ENCODE measurements at regions not wholly inside any gene's neighbourhood (a gene's known extent, or its start where the extent isn't known, plus 50 kb on each side); places are given as distances from the start of the nearest gene placed in this dataset.

DNA sequence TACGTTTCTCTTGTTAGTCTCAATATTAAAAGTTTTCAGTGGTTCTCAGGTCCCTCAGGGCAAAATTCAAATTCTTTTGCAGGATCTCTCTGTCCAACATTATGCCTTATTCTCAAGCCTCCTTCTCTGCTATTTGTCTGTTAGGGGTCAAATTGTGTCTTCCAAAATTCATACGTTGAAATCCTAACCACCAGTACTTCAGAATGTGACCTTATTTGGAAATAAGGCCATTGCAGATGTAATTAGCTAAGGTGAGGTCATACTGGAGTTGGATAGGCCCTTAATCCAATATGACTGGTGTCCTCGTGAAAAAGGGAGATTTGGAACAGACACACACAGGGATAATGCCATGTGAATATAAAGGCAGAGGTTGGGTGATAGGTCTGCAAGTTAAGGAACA, 64.1 kb upstream of the ADGRF1 start:
- Histone ChIP-seq H3K4me2 (ENCODE audit: low read depth, low read length, poor library complexity, severe bottlenecking) (no peak overlapping the region), H4K20me1 (ENCODE audit: low read depth, low read length) (no peaks in the 10 kb centered on the region), H3F3A (ENCODE audit: insufficient read depth) (no peaks in the 10 kb centered on the region), H3K4me3 (ENCODE audit: insufficient read depth, low read length, poor library complexity, severe bottlenecking) (no peak overlapping the region), H3K79me2 (ENCODE audit: insufficient read depth, low read length) (no peaks in the 10 kb centered on the region), H3K27ac (ENCODE audit: low read depth, low read length) (no peak overlapping the region), H3K9ac (ENCODE audit: low read length) (no peak overlapping the region), H3K9me3 (ENCODE audit: insufficient read depth, low read length) (no peaks in the 10 kb centered on the region), H3K36me3 (ENCODE audit: low read length) (no peaks in the 10 kb centered on the region), H3K9me2 (replicated peaks; ENCODE audit: insufficient read depth, low read length) (no peaks in the 10 kb centered on the region), H3K27me3 (ENCODE audit: low read length) (no peaks in the 10 kb centered on the region), H2AFZ (ENCODE audit: low read depth, low read length, severe bottlenecking) (no peak overlapping the region)
- no peak for TF ChIP-seq EZH2phosphoT487 (conservative IDR thresholded peaks at IDR 0.05; ENCODE audit: low read length)
- TF ChIP-seq, protein P1, sequence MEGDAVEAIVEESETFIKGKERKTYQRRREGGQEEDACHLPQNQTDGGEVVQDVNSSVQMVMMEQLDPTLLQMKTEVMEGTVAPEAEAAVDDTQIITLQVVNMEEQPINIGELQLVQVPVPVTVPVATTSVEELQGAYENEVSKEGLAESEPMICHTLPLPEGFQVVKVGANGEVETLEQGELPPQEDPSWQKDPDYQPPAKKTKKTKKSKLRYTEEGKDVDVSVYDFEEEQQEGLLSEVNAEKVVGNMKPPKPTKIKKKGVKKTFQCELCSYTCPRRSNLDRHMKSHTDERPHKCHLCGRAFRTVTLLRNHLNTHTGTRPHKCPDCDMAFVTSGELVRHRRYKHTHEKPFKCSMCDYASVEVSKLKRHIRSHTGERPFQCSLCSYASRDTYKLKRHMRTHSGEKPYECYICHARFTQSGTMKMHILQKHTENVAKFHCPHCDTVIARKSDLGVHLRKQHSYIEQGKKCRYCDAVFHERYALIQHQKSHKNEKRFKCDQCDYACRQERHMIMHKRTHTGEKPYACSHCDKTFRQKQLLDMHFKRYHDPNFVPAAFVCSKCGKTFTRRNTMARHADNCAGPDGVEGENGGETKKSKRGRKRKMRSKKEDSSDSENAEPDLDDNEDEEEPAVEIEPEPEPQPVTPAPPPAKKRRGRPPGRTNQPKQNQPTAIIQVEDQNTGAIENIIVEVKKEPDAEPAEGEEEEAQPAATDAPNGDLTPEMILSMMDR (IDR thresholded peaks at IDR 0.05; ENCODE audit: insufficient read depth, low read length, poor library complexity, severe bottlenecking), result no peak

GRCh38 chr6:47105469-47106178, 63.5 kb upstream of the ADGRF1 start:
- H3K79me2 ChIP-seq (ENCODE audit: insufficient read depth, low read length), result no peaks in the 10 kb centered on the region
- H3K4me2 ChIP-seq (ENCODE audit: low read depth, low read length, poor library complexity, severe bottlenecking), result no peak overlapping the region

GRCh38 chr6:47103931-47104330, 61.8 kb upstream of the ADGRF1 start:
- no peaks in the 10 kb centered on the region for H3K9me3 ChIP-seq (ENCODE audit: insufficient read depth, low read length)
- H3K9me2 ChIP-seq (replicated peaks; ENCODE audit: insufficient read depth, low read length), result no peaks in the 10 kb centered on the region
- no peak overlapping the region for H3K4me2 ChIP-seq (ENCODE audit: low read depth, low read length, poor library complexity, severe bottlenecking)
- no peak overlapping the region for H3K4me3 ChIP-seq (ENCODE audit: insufficient read depth, low read length, poor library complexity, severe bottlenecking)
- H3K27me3 ChIP-seq (ENCODE audit: low read length), result no peaks in the 10 kb centered on the region
- no peak overlapping the region for H3K27ac ChIP-seq (ENCODE audit: low read depth, low read length)
- H2AFZ ChIP-seq (ENCODE audit: low read depth, low read length, severe bottlenecking), result no peak overlapping the region
- H4K20me1 ChIP-seq (ENCODE audit: low read depth, low read length), result no peaks in the 10 kb centered on the region
- no peaks in the 10 kb centered on the region for H3K79me2 ChIP-seq (ENCODE audit: insufficient read depth, low read length)
- H3K9ac ChIP-seq (ENCODE audit: low read length), result no peak overlapping the region
- H3K36me3 ChIP-seq (ENCODE audit: low read length), result no peaks in the 10 kb centered on the region
- H3F3A ChIP-seq (ENCODE audit: insufficient read depth), result no peaks in the 10 kb centered on the region
- TF ChIP-seq EZH2phosphoT487 (conservative IDR thresholded peaks at IDR 0.05; ENCODE audit: low read length), result no peak
- TF ChIP-seq, protein P1 (IDR thresholded peaks at IDR 0.05; ENCODE audit: insufficient read depth, low read length, poor library complexity, severe bottlenecking), result no peak

More at GRCh38 chr6:47105469-47106178, 63.5 kb upstream of the ADGRF1 start:
- no peaks in the 10 kb centered on the region for H4K20me1 ChIP-seq (ENCODE audit: low read depth, low read length)
- H2AFZ ChIP-seq (ENCODE audit: low read depth, low read length, severe bottlenecking), result no peak overlapping the region
- H3K36me3 ChIP-seq (ENCODE audit: low read length), result no peaks in the 10 kb centered on the region
- H3F3A ChIP-seq (ENCODE audit: insufficient read depth), result no peaks in the 10 kb centered on the region
- no peaks in the 10 kb centered on the region for H3K9me3 ChIP-seq (ENCODE audit: insufficient read depth, low read length)
- no peak overlapping the region for H3K27ac ChIP-seq (ENCODE audit: low read depth, low read length)
- TF ChIP-seq EZH2phosphoT487 (conservative IDR thresholded peaks at IDR 0.05; ENCODE audit: low read length), result no peak
- TF ChIP-seq, protein P1 (IDR thresholded peaks at IDR 0.05; ENCODE audit: insufficient read depth, low read length, poor library complexity, severe bottlenecking), result no peak
- H3K9me2 ChIP-seq (replicated peaks; ENCODE audit: insufficient read depth, low read length), result no peaks in the 10 kb centered on the region
- no peak overlapping the region for H3K9ac ChIP-seq (ENCODE audit: low read length)
- H3K27me3 ChIP-seq (ENCODE audit: low read length), result no peaks in the 10 kb centered on the region
- H3K4me3 ChIP-seq (ENCODE audit: insufficient read depth, low read length, poor library complexity, severe bottlenecking), result no peak overlapping the region
